ENCODE measurements at regions not wholly inside any gene's neighbourhood (a gene's known extent, or its start where the extent isn't known, plus 50 kb on each side); places are given as distances from the start of the nearest gene placed in this dataset.
"Not testable (repeated sequence)": the region's sequence is repeated elsewhere in the genome, so short reads cannot be mapped to it uniquely, and the experiment has no call there.

- peak; percentile 19 for DNase-seq (ENCODE audit: low spot score)
- no peak for TF ChIP-seq CTCF (IDR thresholded peaks at IDR 0.05; ENCODE audit: extremely low read depth, missing control alignments)
Measured at GRCh38 chr6:22372922-22373321, 76.1 kb upstream of the PRL start.

- DNase-seq (ENCODE audit: low spot score): not testable (repeated sequence)
Measured at GRCh38 chr6:22374950-22375349, 78.1 kb upstream of the PRL start.

- DNase-seq (ENCODE audit: low spot score): not testable (repeated sequence)
Measured at GRCh38 chr6:22376293-22376692, 79.5 kb upstream of the PRL start.

- DNase-seq (ENCODE audit: low spot score): not testable (repeated sequence)
Measured at GRCh38 chr6:22378536-22378935, 81.7 kb upstream of the PRL start.

- no peak for DNase-seq (ENCODE audit: low spot score)
- no peak for TF ChIP-seq CTCF (IDR thresholded peaks at IDR 0.05; ENCODE audit: extremely low read depth, missing control alignments)
Measured at GRCh38 chr6:22380236-22380635, 83.4 kb upstream of the PRL start.

- no peak for DNase-seq (ENCODE audit: low spot score)
Measured at GRCh38 chr6:22381845-22382544, 85.2 kb upstream of the PRL start.

GRCh38 chr6:22383016-22383415 lies 86.2 kb upstream of the PRL start:
- no peak for DNase-seq (ENCODE audit: low spot score)
- TF ChIP-seq CTCF (IDR thresholded peaks at IDR 0.05; ENCODE audit: extremely low read depth, missing control alignments): no peak

More at GRCh38 chr6:22381845-22382544, 85.2 kb upstream of the PRL start:
- no peak for TF ChIP-seq CTCF (IDR thresholded peaks at IDR 0.05; ENCODE audit: extremely low read depth, missing control alignments)

GRCh38 chr6:22392711-22393110 lies 95.9 kb upstream of the PRL start:
- no peak for DNase-seq (ENCODE audit: low spot score)
- no peak for TF ChIP-seq CTCF (IDR thresholded peaks at IDR 0.05; ENCODE audit: extremely low read depth, missing control alignments)

- TF ChIP-seq CTCF (IDR thresholded peaks at IDR 0.05; ENCODE audit: extremely low read depth, missing control alignments): no peak
- no peak for DNase-seq (ENCODE audit: low spot score)
Measured at GRCh38 chr6:22394691-22395090, 97.9 kb upstream of the PRL start.

All from GM20000 (cell line).